ENCODE measurements at regions not wholly inside any gene's neighbourhood (a gene's known extent, or its start where the extent isn't known, plus 50 kb on each side); places are given as distances from the start of the nearest gene placed in this dataset.
"Not testable (repeated sequence)": the region's sequence is repeated elsewhere in the genome, so short reads cannot be mapped to it uniquely, and the experiment has no call there.

DNA sequence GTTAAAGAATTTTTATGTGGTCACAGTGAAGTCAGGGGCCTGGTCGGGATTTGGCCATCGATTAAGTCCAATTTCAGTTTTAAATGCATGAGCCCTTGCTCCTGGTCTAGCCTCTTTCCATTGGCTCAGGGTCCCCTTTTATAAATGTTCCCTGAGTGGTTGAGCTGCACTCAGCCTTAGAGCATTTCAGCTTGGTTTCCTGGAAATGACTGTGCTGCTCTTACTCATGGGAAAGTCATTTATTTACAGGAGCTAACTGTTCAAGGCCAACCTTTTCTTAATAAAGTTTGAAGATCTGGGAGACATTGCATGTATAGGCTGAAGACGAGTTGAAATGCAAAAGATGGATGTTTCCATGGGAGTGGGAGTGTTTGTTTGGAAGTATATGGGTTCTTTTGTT lies 98.8 kb upstream of the CLNK start:
- TF ChIP-seq, protein P1, sequence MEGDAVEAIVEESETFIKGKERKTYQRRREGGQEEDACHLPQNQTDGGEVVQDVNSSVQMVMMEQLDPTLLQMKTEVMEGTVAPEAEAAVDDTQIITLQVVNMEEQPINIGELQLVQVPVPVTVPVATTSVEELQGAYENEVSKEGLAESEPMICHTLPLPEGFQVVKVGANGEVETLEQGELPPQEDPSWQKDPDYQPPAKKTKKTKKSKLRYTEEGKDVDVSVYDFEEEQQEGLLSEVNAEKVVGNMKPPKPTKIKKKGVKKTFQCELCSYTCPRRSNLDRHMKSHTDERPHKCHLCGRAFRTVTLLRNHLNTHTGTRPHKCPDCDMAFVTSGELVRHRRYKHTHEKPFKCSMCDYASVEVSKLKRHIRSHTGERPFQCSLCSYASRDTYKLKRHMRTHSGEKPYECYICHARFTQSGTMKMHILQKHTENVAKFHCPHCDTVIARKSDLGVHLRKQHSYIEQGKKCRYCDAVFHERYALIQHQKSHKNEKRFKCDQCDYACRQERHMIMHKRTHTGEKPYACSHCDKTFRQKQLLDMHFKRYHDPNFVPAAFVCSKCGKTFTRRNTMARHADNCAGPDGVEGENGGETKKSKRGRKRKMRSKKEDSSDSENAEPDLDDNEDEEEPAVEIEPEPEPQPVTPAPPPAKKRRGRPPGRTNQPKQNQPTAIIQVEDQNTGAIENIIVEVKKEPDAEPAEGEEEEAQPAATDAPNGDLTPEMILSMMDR (conservative IDR thresholded peaks at IDR 0.05; ENCODE audit: low read depth, low read length), result no peak
- peak; percentile 76 for DNase-seq (ENCODE audit: low read depth)
- H3K4me3 ChIP-seq (ENCODE audit: low read depth, low read length), result no peak overlapping the region

DNA sequence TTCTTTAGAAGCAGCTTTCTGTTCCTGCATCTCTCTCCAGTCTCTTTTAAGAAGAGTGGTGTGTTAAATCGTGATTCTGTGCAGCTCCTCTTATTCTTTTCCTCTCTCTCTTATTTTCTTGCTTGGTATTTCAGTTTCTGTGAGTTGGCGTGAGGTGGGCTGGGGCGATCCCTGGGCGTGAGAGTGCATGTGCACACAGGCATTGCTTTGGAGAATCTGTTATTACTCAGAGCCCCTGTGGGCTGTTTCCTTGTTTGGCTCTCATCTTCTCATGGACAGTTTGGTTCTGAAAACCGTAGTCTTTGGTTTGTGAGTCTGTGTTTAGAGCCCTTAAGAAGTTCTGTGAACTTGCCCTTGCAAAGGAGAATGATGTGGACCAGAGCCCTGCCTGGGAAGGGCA lies 97.2 kb upstream of the CLNK start:
- H3K4me3 ChIP-seq (ENCODE audit: low read depth, low read length), result no peak overlapping the region
- TF ChIP-seq, protein P1 (conservative IDR thresholded peaks at IDR 0.05; ENCODE audit: low read depth, low read length), result no peak
- no peak for DNase-seq (ENCODE audit: low read depth)

DNA sequence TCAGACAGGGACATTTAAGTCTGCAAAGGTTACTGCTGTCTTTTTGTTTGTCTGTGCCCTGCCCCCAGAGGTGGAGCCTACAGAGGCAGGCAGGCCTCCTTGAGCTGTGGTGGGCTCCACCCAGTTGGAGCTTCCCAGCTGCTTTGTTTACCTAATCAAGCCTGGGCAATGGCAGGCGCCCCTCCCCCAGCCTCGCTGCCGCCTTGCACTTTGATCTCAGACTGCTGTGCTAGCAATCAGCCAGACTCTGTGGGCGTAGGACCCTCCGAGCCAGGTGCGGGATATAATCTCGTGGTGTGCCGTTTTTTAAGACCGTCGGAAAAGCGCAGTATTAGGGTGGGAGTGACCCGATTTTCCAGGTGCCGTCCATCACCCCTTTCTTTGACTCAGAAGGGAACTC lies 96.2 kb upstream of the CLNK start:
- not testable (repeated sequence) for DNase-seq (ENCODE audit: low read depth); H3K4me3 ChIP-seq (ENCODE audit: low read depth, low read length)

DNA sequence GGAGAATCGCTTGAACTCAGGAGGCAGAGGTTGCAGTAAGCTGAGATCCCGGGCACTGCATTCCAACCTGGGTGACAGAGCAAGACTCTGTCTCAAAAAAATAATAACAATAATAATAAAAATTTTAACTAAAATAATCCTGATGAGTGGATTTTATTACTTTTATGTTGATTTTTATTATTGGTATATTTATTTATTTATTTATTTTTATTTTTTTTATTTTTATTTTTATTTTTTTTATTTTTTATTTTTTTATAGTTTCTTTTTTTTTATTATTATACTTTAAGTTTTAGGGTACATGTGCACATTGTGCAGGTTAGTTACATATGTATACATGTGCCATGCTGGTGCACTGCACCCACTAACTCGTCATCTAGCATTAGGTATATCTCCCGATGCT lies 90.6 kb upstream of the CLNK start:
- not testable (repeated sequence) for DNase-seq (ENCODE audit: low read depth); H3K4me3 ChIP-seq (ENCODE audit: low read depth, low read length)

DNA sequence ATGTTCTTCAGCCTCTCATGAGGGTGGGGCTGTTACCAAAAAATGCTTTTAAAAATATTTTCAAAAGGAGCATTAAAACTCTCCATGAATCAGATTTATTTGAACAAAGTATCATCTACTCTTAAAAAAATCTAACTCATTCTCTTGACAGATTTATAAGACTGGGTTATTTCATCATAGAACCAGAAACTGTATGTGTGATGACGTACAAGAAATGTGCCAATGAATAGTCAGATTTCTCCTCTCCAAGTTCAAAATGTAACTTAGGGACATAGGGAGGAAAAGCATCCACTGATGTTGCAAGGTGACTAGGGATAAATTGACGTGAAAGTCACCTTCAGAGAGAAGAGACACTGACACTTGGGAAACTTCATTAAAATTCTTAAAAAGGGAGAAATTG lies 89.1 kb upstream of the CLNK start:
- no peak overlapping the region for H3K4me3 ChIP-seq (ENCODE audit: low read depth, low read length)
- TF ChIP-seq, protein P1 (conservative IDR thresholded peaks at IDR 0.05; ENCODE audit: low read depth, low read length), result no peak
- DNase-seq (ENCODE audit: low read depth), result no peak

DNA sequence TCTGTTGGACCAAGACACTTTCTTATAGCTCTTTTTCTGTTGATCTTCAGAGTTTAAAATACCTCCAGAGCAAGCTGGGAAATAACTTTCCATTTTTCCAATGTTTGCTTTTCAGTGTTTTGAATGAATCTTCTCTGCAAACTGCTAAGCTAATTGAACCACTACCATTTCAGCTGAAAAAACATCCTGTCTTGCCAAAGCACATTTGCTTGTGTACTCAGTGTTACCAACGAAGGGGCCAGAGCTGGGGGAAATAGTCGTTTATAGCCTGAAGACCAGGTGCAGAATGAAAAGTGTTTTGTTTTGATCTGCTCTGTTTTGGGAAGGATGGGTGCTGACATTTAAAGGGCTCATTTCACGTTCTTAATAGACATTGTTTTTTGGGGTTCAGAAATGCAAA lies 88.4 kb upstream of the CLNK start:
- DNase-seq (ENCODE audit: low read depth), result peak; percentile 60
- H3K4me3 ChIP-seq (ENCODE audit: low read depth, low read length), result no peak overlapping the region
- TF ChIP-seq, protein P1 (conservative IDR thresholded peaks at IDR 0.05; ENCODE audit: low read depth, low read length), result no peak

DNA sequence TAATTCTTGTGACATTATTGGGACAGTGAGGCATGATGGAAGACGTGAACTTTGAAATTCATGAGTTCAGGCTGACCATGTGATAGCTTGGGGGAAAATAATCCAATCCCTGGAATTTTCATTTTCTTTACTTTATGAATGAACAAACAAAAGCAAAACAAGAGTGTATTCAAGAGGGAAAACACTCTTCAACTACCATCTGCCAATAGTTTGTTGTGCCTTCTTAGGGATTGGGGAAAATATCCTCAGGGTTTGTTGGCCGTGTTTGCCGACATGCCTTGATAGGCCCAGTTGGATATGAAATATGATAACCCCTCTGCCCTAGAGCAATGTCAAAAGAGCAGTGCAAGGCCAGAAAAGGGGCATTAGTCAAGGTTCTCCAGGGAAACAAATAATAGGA lies 80.8 kb upstream of the CLNK start:
- TF ChIP-seq, protein P1 (conservative IDR thresholded peaks at IDR 0.05; ENCODE audit: low read depth, low read length), result no peak
- H3K4me3 ChIP-seq (ENCODE audit: low read depth, low read length), result no peak overlapping the region

DNA sequence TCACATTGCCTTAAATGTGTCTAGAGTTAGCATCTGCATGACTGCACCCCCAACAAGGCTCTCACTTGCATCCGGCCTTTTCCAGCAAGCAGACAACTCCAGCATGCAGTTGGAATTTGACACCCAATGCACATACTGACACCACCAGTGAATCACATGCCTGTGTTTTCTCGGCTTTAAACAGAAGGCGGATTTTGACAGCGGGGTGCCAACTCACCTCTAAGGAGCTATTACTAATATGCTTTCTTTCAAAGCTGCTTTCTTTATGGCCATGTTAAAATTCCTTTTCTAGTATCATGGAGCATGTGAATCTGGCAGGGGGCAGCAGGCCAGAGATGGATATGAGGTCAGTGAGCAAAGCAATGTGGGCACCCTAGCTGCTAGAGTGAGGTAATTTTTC lies 78.0 kb upstream of the CLNK start:
- TF ChIP-seq, protein P1 (conservative IDR thresholded peaks at IDR 0.05; ENCODE audit: low read depth, low read length), result no peak
- no peak overlapping the region for H3K4me3 ChIP-seq (ENCODE audit: low read depth, low read length)
- DNase-seq (ENCODE audit: low read depth), result peak; percentile 97

More for the DNA sequence above, 80.8 kb upstream of the CLNK start:
- DNase-seq (ENCODE audit: low read depth), result no peak

Data from choroid plexus epithelial cell (primary cell).